ENCODE measurements at regions not wholly inside any gene's neighbourhood (a gene's known extent, or its start where the extent isn't known, plus 50 kb on each side); places are given as distances from the start of the nearest gene placed in this dataset.

DNA sequence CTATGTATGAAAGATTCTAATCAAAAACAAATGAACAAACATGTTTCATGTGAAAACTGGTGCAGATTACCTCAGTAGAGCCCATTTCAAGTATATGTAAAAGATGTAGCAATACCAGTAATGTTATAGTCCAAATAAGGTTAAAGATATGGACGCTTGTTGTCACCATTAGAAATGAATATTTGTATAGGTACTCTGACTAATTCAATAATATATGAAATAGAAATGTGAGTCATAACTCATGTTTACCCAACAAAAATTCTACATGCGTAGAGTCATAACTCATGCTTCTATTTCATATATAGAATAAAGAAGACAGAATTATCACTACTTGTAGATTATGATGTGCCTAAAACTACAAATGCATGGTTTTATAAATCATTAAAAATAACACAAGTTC is 739.1 kb upstream of the DIAPH2 start:
- TF ChIP-seq, protein P1, sequence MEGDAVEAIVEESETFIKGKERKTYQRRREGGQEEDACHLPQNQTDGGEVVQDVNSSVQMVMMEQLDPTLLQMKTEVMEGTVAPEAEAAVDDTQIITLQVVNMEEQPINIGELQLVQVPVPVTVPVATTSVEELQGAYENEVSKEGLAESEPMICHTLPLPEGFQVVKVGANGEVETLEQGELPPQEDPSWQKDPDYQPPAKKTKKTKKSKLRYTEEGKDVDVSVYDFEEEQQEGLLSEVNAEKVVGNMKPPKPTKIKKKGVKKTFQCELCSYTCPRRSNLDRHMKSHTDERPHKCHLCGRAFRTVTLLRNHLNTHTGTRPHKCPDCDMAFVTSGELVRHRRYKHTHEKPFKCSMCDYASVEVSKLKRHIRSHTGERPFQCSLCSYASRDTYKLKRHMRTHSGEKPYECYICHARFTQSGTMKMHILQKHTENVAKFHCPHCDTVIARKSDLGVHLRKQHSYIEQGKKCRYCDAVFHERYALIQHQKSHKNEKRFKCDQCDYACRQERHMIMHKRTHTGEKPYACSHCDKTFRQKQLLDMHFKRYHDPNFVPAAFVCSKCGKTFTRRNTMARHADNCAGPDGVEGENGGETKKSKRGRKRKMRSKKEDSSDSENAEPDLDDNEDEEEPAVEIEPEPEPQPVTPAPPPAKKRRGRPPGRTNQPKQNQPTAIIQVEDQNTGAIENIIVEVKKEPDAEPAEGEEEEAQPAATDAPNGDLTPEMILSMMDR (IDR thresholded peaks at IDR 0.05; ENCODE audit: low read depth, low read length, missing input control) = no peak
- TF ChIP-seq FOXA1 (IDR thresholded peaks at IDR 0.05) (no peak), GABPA (IDR thresholded peaks at IDR 0.05 in 1 of 2, conservative IDR thresholded peaks at IDR 0.05 in 1 of 2) (no peak), SP1 (IDR thresholded peaks at IDR 0.05) (no peak), FOXA2 (IDR thresholded peaks at IDR 0.05) (no peak), EGR1 (IDR thresholded peaks at IDR 0.05; ENCODE audit: low read depth in 2 of 2) (no peak), RXRA (IDR thresholded peaks at IDR 0.05) (no peak), YY1 (IDR thresholded peaks at IDR 0.05) (no peak)
- TF ChIP-seq, protein P2, sequence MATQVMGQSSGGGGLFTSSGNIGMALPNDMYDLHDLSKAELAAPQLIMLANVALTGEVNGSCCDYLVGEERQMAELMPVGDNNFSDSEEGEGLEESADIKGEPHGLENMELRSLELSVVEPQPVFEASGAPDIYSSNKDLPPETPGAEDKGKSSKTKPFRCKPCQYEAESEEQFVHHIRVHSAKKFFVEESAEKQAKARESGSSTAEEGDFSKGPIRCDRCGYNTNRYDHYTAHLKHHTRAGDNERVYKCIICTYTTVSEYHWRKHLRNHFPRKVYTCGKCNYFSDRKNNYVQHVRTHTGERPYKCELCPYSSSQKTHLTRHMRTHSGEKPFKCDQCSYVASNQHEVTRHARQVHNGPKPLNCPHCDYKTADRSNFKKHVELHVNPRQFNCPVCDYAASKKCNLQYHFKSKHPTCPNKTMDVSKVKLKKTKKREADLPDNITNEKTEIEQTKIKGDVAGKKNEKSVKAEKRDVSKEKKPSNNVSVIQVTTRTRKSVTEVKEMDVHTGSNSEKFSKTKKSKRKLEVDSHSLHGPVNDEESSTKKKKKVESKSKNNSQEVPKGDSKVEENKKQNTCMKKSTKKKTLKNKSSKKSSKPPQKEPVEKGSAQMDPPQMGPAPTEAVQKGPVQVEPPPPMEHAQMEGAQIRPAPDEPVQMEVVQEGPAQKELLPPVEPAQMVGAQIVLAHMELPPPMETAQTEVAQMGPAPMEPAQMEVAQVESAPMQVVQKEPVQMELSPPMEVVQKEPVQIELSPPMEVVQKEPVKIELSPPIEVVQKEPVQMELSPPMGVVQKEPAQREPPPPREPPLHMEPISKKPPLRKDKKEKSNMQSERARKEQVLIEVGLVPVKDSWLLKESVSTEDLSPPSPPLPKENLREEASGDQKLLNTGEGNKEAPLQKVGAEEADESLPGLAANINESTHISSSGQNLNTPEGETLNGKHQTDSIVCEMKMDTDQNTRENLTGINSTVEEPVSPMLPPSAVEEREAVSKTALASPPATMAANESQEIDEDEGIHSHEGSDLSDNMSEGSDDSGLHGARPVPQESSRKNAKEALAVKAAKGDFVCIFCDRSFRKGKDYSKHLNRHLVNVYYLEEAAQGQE (IDR thresholded peaks at IDR 0.05) = no peak
- TF ChIP-seq, protein P3, sequence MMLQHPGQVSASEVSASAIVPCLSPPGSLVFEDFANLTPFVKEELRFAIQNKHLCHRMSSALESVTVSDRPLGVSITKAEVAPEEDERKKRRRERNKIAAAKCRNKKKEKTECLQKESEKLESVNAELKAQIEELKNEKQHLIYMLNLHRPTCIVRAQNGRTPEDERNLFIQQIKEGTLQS (IDR thresholded peaks at IDR 0.05) = no peak
